Panc1 (cell line): ENCODE measurements at regions not wholly inside any gene's neighbourhood (a gene's known extent, or its start where the extent isn't known, plus 50 kb on each side); places are given as distances from the start of the nearest gene placed in this dataset.

Experiments
- ATAC-seq: fragments of 200-7000 bp; cut with Tn5 transposase; 2 replicates; pipeline ENCODE4 v1.9.1; 2020; ENCODE audit warnings: mild to moderate bottlenecking, moderate library complexity
- BruUV-seq: library from RNA; stranded (reverse); fragments of 400-500 nt; replicated peaks from 2 replicates; lab custom pipeline; 2021; lab: Mats Ljungman, UMichigan
- CTCF ChIA-PET: fragments of 300-600 bp; sonication (Branson Sonifier 250); formaldehyde crosslinking; loops from one replicate; lab custom pipeline; 2022; ENCODE audit warnings: antibody characterized with exemption; lab: Charles Lee
- POLR2A ChIA-PET: fragments of 300-600 bp; sonication (Branson Sonifier 250); formaldehyde crosslinking; loops from one replicate; lab custom pipeline; 2022; ENCODE audit warnings: antibody characterized with exemption; lab: Charles Lee
- DNase-seq: peaks from one replicate; pipeline ENCODE4 v3.0.0-alpha.2; 2010; ENCODE audit warnings: low read depth, low spot score
- H3K27ac ChIP-seq: 2 replicates; pipeline ENCODE4 v1.5.1; 2011; ENCODE audit warnings: mild to moderate bottlenecking, low read length, inconsistent platforms
- H3K27me3 ChIP-seq: fragments of 200-500 bp; sonication (Bioruptor generic); 2 replicates; pipeline ENCODE4 v1.6.0; 2014; ENCODE audit warnings: low read length, inconsistent platforms; ENCODE audit not compliant: control insufficient read depth, insufficient read depth
- H3K36me3 ChIP-seq: fragments of 200-500 bp; sonication (Bioruptor generic); 2 replicates; pipeline ENCODE4 v1.5.1; 2014; ENCODE audit warnings: inconsistent platforms, mild to moderate bottlenecking, low read length, moderate library complexity; ENCODE audit not compliant: control insufficient read depth, insufficient read depth
- H3K4me1 ChIP-seq: 2 replicates; pipeline ENCODE4 v1.5.1; 2011; ENCODE audit warnings: inconsistent platforms, mild to moderate bottlenecking, low read length, moderate library complexity; ENCODE audit not compliant: control insufficient read depth, insufficient read depth
- H3K4me3 ChIP-seq, 2 experiments: 2 replicates each; pipeline ENCODE4 v1.5.1; 2011 to 2012; ENCODE audit warnings: low read depth in 2 of 2, low read length in 2 of 2, mild to moderate bottlenecking in 2 of 2, inconsistent platforms in 1 of 2, moderate library complexity in 1 of 2
- H3K9me3 ChIP-seq: fragments of 200-500 bp; sonication (Bioruptor generic); 2 replicates; pipeline ENCODE4 v1.5.1; 2014; ENCODE audit warnings: low read depth, mild to moderate bottlenecking, inconsistent platforms, low read length, moderate library complexity; ENCODE audit not compliant: control insufficient read depth, insufficient read depth
- POLR2AphosphoS5 ChIP-seq: IDR thresholded peaks from 2 replicates; pipeline ENCODE4 v1.6.1; 2012; ENCODE audit warnings: mild to moderate bottlenecking, low read depth, low read length, moderate library complexity
- SIN3A ChIP-seq: IDR thresholded peaks from 2 replicates; pipeline ENCODE4 v1.6.1; 2012; ENCODE audit warnings: low read depth, mild to moderate bottlenecking, low read length, moderate library complexity, borderline replicate concordance; ENCODE audit not compliant: insufficient read depth
- TCF7L2 ChIP-seq: IDR thresholded peaks from 2 replicates; pipeline ENCODE4 v1.6.1; 2011; ENCODE audit warnings: mild to moderate bottlenecking, low read depth, low read length, inconsistent platforms
- in situ Hi-C: cut with HindIII; loops from 2 replicates; pipeline ENCODE4 v1.10.0; 2016; ENCODE audit warnings: low sequenced_read_pairs, low pct_unique_long_range_greater_than_20kb
- intact Hi-C: fragments of 100-400 bp; cut with micrococcal nuclease; formaldehyde crosslinking; loops from one replicate; pipeline ENCODE4 v1.10.0; 2022; ENCODE audit not compliant: unreplicated experiment
- TF ChIP-seq, protein P1 (sequence below): fragments of 450-650 bp; IDR thresholded peaks from 2 replicates; pipeline ENCODE4 v1.5.1; 2017; ENCODE audit warnings: mild to moderate bottlenecking
- TF ChIP-seq, protein P2 (sequence below), 2 experiments: IDR thresholded peaks; 2 replicates each; pipeline ENCODE4 v1.6.1; 2011 to 2012; ENCODE audit warnings: low read depth in 2 of 2, control low read depth in 1 of 2, low read length in 1 of 2, mild to moderate bottlenecking in 1 of 2, moderate library complexity in 1 of 2; ENCODE audit not compliant: insufficient read depth in 1 of 2

DNA sequence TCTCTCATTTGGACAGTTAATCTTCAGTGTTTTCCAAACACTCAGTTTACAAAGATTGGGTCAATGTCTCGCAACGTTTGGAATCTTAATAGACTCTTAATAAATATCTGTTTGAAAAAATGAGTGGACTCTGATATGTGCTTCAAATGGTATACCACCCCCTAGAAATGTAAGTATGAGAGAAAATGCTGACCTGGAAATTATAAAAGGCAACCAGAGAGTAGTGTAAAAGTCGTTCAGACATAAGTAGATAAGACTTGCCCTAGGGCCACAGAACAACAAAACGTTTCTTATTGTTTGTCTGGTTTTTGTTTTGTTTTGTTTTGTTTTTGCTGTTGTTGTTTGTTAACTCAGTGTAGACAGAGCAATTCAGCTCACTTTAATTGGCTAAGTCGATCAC lies 97.4 kb upstream of the SPTLC3 start:
- BruUV-seq: no TSS peak
- CTCF ChIA-PET: no interaction called here
- Histone ChIP-seq H3K27me3 (no peaks in the 10 kb centered on the region), H3K4me1 (no peaks in the 10 kb centered on the region), H3K27ac (no peak overlapping the region), H3K4me3 (no peak overlapping the region), H3K9me3 (no peaks in the 10 kb centered on the region), H3K36me3 (no peaks in the 10 kb centered on the region)
- POLR2A ChIA-PET: no interaction called here
- TF ChIP-seq TCF7L2 (no peak), SIN3A (no peak), POLR2AphosphoS5 (no peak)
- TF ChIP-seq, protein P1, sequence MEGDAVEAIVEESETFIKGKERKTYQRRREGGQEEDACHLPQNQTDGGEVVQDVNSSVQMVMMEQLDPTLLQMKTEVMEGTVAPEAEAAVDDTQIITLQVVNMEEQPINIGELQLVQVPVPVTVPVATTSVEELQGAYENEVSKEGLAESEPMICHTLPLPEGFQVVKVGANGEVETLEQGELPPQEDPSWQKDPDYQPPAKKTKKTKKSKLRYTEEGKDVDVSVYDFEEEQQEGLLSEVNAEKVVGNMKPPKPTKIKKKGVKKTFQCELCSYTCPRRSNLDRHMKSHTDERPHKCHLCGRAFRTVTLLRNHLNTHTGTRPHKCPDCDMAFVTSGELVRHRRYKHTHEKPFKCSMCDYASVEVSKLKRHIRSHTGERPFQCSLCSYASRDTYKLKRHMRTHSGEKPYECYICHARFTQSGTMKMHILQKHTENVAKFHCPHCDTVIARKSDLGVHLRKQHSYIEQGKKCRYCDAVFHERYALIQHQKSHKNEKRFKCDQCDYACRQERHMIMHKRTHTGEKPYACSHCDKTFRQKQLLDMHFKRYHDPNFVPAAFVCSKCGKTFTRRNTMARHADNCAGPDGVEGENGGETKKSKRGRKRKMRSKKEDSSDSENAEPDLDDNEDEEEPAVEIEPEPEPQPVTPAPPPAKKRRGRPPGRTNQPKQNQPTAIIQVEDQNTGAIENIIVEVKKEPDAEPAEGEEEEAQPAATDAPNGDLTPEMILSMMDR: no peak
- TF ChIP-seq, protein P2, sequence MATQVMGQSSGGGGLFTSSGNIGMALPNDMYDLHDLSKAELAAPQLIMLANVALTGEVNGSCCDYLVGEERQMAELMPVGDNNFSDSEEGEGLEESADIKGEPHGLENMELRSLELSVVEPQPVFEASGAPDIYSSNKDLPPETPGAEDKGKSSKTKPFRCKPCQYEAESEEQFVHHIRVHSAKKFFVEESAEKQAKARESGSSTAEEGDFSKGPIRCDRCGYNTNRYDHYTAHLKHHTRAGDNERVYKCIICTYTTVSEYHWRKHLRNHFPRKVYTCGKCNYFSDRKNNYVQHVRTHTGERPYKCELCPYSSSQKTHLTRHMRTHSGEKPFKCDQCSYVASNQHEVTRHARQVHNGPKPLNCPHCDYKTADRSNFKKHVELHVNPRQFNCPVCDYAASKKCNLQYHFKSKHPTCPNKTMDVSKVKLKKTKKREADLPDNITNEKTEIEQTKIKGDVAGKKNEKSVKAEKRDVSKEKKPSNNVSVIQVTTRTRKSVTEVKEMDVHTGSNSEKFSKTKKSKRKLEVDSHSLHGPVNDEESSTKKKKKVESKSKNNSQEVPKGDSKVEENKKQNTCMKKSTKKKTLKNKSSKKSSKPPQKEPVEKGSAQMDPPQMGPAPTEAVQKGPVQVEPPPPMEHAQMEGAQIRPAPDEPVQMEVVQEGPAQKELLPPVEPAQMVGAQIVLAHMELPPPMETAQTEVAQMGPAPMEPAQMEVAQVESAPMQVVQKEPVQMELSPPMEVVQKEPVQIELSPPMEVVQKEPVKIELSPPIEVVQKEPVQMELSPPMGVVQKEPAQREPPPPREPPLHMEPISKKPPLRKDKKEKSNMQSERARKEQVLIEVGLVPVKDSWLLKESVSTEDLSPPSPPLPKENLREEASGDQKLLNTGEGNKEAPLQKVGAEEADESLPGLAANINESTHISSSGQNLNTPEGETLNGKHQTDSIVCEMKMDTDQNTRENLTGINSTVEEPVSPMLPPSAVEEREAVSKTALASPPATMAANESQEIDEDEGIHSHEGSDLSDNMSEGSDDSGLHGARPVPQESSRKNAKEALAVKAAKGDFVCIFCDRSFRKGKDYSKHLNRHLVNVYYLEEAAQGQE (IDR thresholded peaks at IDR 0.05; ENCODE audit: insufficient read depth in 1 of 2, low read depth in 2 of 2, low read length in 1 of 2): no peak
- intact Hi-C loops (no loop called here), in situ Hi-C loops (no loop called here)
- ATAC-seq (no peak), DNase-seq (no peak)

DNA sequence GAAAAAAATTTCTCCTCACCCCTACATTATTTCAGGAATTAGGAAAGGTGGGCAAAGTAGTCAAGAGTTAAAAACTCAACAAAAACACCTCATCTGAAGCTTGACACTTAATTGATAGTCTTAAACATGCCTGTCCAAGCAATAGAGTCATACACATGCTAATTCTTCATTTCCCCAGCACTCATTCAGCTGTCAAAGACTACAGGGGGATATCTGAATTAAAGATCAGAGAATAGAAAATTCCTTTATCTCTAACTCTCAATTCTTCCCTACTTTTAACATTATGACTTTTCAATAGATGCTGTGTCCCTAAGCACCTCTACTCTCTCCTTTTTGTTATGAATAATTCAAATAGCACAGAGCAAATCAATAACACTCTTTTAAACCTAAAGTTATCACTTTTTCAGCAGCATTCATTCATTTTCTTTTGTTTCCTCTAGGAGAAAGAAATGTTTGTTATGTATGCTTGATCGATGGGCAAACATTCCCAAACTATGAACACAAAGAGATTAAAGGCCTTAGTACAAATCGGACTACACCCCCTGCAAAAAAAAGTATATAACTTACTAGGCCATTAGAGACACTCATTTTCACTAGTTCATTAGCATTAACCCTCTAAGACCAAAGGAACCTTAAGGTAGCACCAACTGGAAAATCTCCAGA lies 94.9 kb upstream of the SPTLC3 start:
- in situ Hi-C loops (no loop called here), intact Hi-C loops (no loop called here)
- ChIA-PET POLR2A (no interaction called here), CTCF (no interaction called here)
- Histone ChIP-seq H3K36me3 (no peaks in the 10 kb centered on the region), H3K4me3 (no peak overlapping the region), H3K27ac (no peak overlapping the region), H3K4me1 (no peaks in the 10 kb centered on the region), H3K27me3 (no peaks in the 10 kb centered on the region), H3K9me3 (no peaks in the 10 kb centered on the region)
- BruUV-seq: no TSS peak
- TF ChIP-seq, protein P2 (IDR thresholded peaks at IDR 0.05; ENCODE audit: insufficient read depth in 1 of 2, low read depth in 2 of 2, low read length in 1 of 2): no peak
- TF ChIP-seq SIN3A (no peak), TCF7L2 (no peak), POLR2AphosphoS5 (no peak)
- TF ChIP-seq, protein P1: no peak
- DNase-seq (no peak), ATAC-seq (no peak)
